Dermis blood vessel endothelial cell (primary cell): ENCODE measurements at regions not wholly inside any gene's neighbourhood (a gene's known extent, or its start where the extent isn't known, plus 50 kb on each side); places are given as distances from the start of the nearest gene placed in this dataset.
"Not testable (repeated sequence)": the region's sequence is repeated elsewhere in the genome, so short reads cannot be mapped to it uniquely, and the experiment has no call there.

ENCODE experiments used
- DNase-seq: peaks from one replicate; pipeline ENCODE4 v3.0.0; 2010

GRCh38 chr13:58379221-58379620 is 747.7 kb downstream of the PCDH17 start:
- no peak for DNase-seq

- DNase-seq = not testable (repeated sequence)
These were observed 753.8 kb downstream of the PCDH17 start for GRCh38 chr13:58385336-58385735.

- DNase-seq = no peak
These were observed 766.2 kb downstream of the PCDH17 start for GRCh38 chr13:58397596-58398387.

GRCh38 chr13:58399263-58399662 is 767.7 kb downstream of the PCDH17 start:
- no peak for DNase-seq

GRCh38 chr13:58406545-58406944 is 775.0 kb downstream of the PCDH17 start:
- DNase-seq = no peak

GRCh38 chr13:58429917-58430316 is 798.4 kb downstream of the PCDH17 start:
- DNase-seq = no peak

GRCh38 chr13:58434943-58435342 is 803.4 kb downstream of the PCDH17 start:
- DNase-seq = no peak

GRCh38 chr13:58437427-58437826 is 805.9 kb downstream of the PCDH17 start:
- DNase-seq = no peak

GRCh38 chr13:58446979-58447378 is 815.4 kb downstream of the PCDH17 start:
- no peak for DNase-seq

- no peak for DNase-seq
These were observed 820.6 kb downstream of the PCDH17 start for GRCh38 chr13:58452123-58452623.

GRCh38 chr13:58455094-58455493 is 823.5 kb downstream of the PCDH17 start:
- no peak for DNase-seq

- no peak for DNase-seq
These were observed 829.7 kb downstream of the PCDH17 start for GRCh38 chr13:58461217-58461616.

- no peak for DNase-seq
These were observed 832.3 kb downstream of the PCDH17 start for GRCh38 chr13:58463841-58464240.

- no peak for DNase-seq
These were observed 835.6 kb downstream of the PCDH17 start for GRCh38 chr13:58467176-58467575.

GRCh38 chr13:58472483-58472882 is 840.9 kb downstream of the PCDH17 start:
- no peak for DNase-seq

GRCh38 chr13:58474581-58474980 is 843.0 kb downstream of the PCDH17 start:
- no peak for DNase-seq

GRCh38 chr13:58476206-58476918 is 844.8 kb downstream of the PCDH17 start:
- no peak for DNase-seq

- DNase-seq = no peak
These were observed 847.3 kb downstream of the PCDH17 start for GRCh38 chr13:58478858-58479257.

GRCh38 chr13:58480061-58480460 is 848.5 kb downstream of the PCDH17 start:
- DNase-seq = no peak

GRCh38 chr13:58488251-58488650 is 856.7 kb downstream of the PCDH17 start:
- DNase-seq = no peak

GRCh38 chr13:58495668-58496067 is 864.1 kb downstream of the PCDH17 start:
- DNase-seq = no peak

- no peak for DNase-seq
These were observed 869.4 kb downstream of the PCDH17 start for GRCh38 chr13:58500938-58501337.

- not testable (repeated sequence) for DNase-seq
These were observed 872.7 kb downstream of the PCDH17 start for GRCh38 chr13:58504202-58504700.
